ENCODE measurements at regions not wholly inside any gene's neighbourhood (a gene's known extent, or its start where the extent isn't known, plus 50 kb on each side); places are given as distances from the start of the nearest gene placed in this dataset.
"Not testable (repeated sequence)": the region's sequence is repeated elsewhere in the genome, so short reads cannot be mapped to it uniquely, and the experiment has no call there.

GRCh38 chr4:28822163-28822562 is 1898.0 kb upstream of the PCDH7 start:
- DNase-seq (ENCODE audit: low spot score), result no peak

GRCh38 chr4:28827866-28828265 is 1892.3 kb upstream of the PCDH7 start:
- DNase-seq (ENCODE audit: low spot score), result no peak

- DNase-seq (ENCODE audit: low spot score), result no peak
Observed at GRCh38 chr4:28831867-28832266, 1888.3 kb upstream of the PCDH7 start.

GRCh38 chr4:28832444-28832843 is 1887.7 kb upstream of the PCDH7 start:
- DNase-seq (ENCODE audit: low spot score), result no peak

DNA sequence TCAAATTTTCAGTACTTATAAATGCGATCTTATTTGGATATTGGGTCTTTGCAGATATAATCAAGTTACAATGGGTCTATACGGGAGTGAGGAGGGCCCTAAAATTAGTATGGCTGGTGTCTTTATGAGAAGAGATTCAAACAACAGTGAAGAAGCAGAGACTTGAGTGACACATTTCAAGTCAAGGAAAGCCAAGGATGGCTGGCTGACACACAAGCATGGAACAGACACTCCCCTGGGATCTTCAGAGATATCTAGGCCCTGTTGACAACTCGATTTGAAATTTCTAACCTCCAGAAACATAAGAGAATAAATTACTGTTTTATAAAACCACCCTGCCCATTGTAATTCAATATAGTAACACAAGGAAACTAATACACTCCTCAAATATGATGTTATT is 1886.0 kb upstream of the PCDH7 start:
- DNase-seq (ENCODE audit: low spot score), result no peak

- DNase-seq (ENCODE audit: low spot score), result no peak
Observed at GRCh38 chr4:28835501-28835900, 1884.7 kb upstream of the PCDH7 start.

GRCh38 chr4:28842271-28842670 is 1877.9 kb upstream of the PCDH7 start:
- DNase-seq (ENCODE audit: low spot score), result no peak

GRCh38 chr4:28845158-28845557 is 1875.0 kb upstream of the PCDH7 start:
- DNase-seq (ENCODE audit: low spot score), result no peak

DNA sequence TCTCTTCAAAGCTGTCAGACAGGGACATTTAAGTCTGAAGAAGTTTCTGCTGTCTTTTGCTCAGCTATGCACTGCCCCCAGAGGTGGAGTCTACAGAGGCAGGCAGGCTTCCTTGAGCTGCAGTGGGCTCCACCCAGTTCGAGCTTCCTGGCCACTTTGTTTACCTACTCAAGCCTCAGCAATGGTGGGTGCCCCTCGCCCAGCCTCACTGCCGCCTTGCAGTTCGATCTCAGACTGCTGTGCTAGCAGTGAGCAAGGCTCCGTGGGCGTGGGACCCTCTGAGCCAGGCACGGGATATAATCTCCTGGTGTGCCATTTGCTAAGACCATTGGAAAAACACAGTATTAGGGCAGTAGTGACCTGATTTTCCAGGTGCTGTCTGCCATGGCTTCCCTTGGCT is 1863.1 kb upstream of the PCDH7 start:
- DNase-seq (ENCODE audit: low spot score), result not testable (repeated sequence)

- DNase-seq (ENCODE audit: low spot score), result no peak
Observed at GRCh38 chr4:28868841-28869240, 1851.3 kb upstream of the PCDH7 start.

- no peak for DNase-seq (ENCODE audit: low spot score)
Observed at GRCh38 chr4:28879178-28879577, 1841.0 kb upstream of the PCDH7 start.

GRCh38 chr4:28879900-28880299 is 1840.3 kb upstream of the PCDH7 start:
- no peak for DNase-seq (ENCODE audit: low spot score)

- no peak for DNase-seq (ENCODE audit: low spot score)
Observed at GRCh38 chr4:28883211-28883610, 1837.0 kb upstream of the PCDH7 start.

DNA sequence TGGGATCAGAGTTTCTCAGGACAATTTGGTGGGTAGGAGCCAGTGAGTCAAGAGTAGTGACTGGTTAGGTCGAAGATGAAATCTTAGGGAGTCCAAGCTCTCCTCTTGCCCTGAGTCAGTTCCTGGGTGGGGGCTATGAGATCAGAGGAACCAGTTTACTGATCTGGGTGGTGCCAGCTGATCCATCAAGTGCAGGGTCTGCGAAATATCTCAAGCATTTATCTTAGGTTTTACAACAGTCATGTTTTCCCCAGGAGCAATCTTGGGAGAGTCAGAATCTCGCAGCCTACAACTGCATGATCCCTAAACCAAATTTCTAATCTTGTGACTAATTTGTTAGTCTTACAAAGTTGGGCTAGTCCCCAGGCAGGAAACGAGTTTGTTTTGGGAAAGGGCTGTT is 1833.2 kb upstream of the PCDH7 start:
- DNase-seq (ENCODE audit: low spot score), result no peak

GRCh38 chr4:28890949-28891775 is 1829.0 kb upstream of the PCDH7 start:
- DNase-seq (ENCODE audit: low spot score), result no peak

GRCh38 chr4:28913466-28913865 is 1806.7 kb upstream of the PCDH7 start:
- DNase-seq (ENCODE audit: low spot score), result no peak

DNA sequence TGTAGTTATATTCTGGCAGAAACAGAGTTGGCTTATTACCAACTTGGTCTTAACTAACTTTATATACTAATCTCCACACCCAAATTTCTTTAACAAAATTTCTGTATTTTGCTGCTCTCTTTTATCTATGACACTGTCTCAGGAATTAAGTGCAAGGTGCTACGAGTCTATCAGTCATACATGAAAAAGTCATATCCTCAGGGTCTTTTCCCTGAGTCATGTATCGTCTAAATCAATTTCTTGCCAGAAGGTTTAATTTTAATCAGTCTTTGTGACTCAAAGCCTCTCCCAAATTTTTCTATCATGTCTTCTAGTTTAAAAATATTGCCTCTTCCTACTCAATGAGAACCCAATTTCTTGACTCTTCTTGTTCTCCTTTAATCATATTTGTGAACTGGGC is 1803.6 kb upstream of the PCDH7 start:
- no peak for DNase-seq (ENCODE audit: low spot score)

DNA sequence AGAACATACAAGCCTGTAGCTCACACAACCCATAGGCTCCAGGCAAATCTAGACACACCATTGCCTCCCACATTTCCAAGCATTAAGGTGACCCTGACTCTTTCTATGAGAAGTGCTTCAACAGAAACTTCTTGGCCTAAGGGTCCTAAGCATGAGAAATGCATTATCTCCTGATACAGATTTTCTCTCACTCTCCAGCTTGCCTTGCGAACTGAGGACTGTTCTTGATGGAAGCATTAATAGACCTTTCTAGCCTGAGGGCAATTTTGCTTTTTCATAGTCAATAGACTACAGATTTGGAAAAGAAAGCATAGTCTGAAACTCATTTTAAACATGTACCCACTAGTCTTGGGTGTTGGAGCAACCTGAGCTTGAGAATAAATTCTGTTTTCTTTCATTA is 1801.3 kb upstream of the PCDH7 start:
- no peak for DNase-seq (ENCODE audit: low spot score)

- DNase-seq (ENCODE audit: low spot score), result no peak
Observed at GRCh38 chr4:28921886-28922285, 1798.3 kb upstream of the PCDH7 start.

GRCh38 chr4:28926156-28926555 is 1794.0 kb upstream of the PCDH7 start:
- no peak for DNase-seq (ENCODE audit: low spot score)

DNA sequence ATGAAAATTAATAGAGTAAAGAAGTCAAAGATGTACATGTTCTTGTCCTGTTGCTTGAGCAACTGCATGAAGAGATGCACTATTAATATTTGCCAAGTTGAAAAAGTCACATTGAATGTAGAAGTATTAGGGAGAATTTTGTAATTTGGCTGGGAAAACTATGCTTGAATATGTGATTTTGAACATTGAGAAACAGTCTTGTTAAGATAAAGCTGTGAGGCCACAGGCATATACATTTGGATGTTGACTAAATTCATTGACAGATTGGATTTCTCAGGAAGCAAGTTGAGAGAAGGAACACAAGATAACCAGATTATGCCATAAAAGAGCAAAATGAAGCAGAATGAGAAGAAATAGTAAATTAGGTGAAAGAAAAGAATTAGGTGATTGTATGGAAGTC is 1777.5 kb upstream of the PCDH7 start:
- DNase-seq (ENCODE audit: low spot score), result no peak

DNA sequence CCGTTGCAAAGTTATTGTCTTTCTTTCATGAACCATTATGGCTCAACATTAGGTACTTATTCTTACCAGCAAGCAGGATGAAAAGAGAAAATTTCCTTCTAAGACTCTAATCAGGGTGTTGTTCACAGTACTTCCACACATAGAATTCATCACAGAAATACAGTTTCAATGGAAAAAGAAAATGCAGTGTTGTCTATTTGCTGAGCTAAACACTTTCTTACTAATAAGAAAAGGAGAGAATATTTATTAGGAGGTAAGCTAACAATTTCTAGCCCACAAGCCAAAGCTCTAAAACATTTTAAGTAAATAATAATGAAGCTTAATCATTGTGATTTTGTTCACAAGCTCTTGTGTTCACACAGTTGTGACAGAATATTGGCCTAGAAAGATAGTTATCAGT is 1772.8 kb upstream of the PCDH7 start:
- DNase-seq (ENCODE audit: low spot score), result no peak

- DNase-seq (ENCODE audit: low spot score), result no peak
Observed at GRCh38 chr4:28948501-28948900, 1771.7 kb upstream of the PCDH7 start.

DNA sequence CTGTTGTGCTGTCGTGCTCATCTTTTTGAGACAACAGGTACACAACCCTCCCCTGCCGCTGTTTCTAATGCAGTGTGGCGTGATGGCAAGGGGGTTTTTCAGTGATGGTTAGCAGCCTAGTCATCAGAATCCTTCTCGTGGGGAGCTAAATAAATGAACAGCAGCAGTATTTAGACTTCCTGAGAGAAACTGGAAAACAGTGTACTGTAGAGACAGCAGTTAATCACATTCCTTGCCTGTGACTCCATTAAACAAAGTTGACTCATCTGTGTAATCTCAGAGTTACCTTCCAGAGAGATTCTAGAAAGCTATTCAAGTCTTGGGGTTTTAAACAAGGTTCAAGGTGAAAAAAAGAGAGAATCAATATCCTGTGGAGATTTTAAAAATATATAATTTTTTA is 1753.2 kb upstream of the PCDH7 start:
- no peak for DNase-seq (ENCODE audit: low spot score)
